SU-DHL-6 (cell line): ENCODE measurements at regions not wholly inside any gene's neighbourhood (a gene's known extent, or its start where the extent isn't known, plus 50 kb on each side); places are given as distances from the start of the nearest gene placed in this dataset.

Source experiments
- EZH2phosphoT487 ChIP-seq: fragments of 200-600 bp; sonication (generic), shearing (Covaris generic); conservative IDR thresholded peaks from 2 replicates; pipeline ENCODE4 v1.6.1; 2018; ENCODE audit warnings: mild to moderate bottlenecking, antibody characterized with exemption, low read length, moderate library complexity, mixed read lengths
- TF ChIP-seq, protein P1 (sequence below): fragments of 200-600 bp; sonication (generic); IDR thresholded peaks from one replicate; pipeline ENCODE4 v1.5.1; 2017; ENCODE audit warnings: antibody characterized with exemption, mild to moderate bottlenecking, low read length, moderate library complexity; ENCODE audit not compliant: insufficient read depth, poor library complexity, severe bottlenecking

DNA sequence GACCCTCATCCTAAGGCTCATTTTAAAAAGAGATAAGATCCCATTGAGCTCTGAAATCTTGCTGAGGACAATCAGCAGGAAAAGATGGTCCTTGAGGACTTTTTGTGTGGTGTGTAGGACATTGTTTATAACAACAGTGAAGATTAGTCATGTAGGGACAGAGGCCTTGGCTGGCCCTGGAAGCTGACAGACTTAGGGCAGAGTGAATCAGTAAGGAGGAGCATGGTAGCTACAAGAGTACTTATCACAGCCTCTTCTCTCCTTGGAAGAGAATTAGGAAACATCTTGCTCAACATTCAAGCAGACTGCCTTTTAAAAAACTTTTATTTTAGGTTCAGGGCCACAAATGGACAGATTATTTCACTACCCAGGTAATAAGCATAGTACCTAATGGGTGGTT is 665.9 kb upstream of the SALL1 start:
- TF ChIP-seq, protein P1, sequence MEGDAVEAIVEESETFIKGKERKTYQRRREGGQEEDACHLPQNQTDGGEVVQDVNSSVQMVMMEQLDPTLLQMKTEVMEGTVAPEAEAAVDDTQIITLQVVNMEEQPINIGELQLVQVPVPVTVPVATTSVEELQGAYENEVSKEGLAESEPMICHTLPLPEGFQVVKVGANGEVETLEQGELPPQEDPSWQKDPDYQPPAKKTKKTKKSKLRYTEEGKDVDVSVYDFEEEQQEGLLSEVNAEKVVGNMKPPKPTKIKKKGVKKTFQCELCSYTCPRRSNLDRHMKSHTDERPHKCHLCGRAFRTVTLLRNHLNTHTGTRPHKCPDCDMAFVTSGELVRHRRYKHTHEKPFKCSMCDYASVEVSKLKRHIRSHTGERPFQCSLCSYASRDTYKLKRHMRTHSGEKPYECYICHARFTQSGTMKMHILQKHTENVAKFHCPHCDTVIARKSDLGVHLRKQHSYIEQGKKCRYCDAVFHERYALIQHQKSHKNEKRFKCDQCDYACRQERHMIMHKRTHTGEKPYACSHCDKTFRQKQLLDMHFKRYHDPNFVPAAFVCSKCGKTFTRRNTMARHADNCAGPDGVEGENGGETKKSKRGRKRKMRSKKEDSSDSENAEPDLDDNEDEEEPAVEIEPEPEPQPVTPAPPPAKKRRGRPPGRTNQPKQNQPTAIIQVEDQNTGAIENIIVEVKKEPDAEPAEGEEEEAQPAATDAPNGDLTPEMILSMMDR: no peak
- TF ChIP-seq EZH2phosphoT487: no peak
